ENCODE measurements at regions not wholly inside any gene's neighbourhood (a gene's known extent, or its start where the extent isn't known, plus 50 kb on each side); places are given as distances from the start of the nearest gene placed in this dataset.

DNA sequence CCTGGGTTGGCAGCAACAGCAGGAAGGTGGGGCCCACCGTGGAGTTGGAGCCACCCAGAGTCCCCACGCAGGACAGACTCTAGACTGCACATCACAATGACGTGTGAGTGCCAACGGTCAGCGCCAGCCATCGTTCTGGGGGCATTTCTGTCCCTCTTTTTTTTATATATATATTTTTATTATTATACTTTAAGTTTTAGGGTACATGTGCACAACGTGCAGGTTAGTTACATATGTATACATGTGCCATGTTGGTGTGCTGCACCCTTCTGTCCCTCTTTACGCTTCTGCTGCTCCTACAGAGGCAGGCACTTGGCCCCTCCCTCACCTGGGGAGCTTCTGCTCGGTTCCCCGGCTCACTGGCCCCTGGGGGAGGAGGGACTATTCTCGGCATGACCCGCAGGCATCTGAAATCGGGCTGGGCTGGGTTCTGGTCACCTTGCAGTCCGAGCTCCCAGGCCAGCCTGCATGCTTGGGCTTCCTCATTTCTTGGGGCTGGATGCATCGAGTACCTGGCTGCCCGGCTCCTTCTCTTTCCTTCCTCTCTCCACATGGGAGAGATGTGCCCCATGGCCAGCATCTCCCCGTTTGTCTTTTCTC is 787.4 kb downstream of the TBC1D22A start:
- DNase-seq (ENCODE audit: low read depth) = no peak
- TF ChIP-seq, protein P1, sequence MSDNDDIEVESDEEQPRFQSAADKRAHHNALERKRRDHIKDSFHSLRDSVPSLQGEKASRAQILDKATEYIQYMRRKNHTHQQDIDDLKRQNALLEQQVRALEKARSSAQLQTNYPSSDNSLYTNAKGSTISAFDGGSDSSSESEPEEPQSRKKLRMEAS (IDR thresholded peaks at IDR 0.05; ENCODE audit: low read depth, low read length) = no peak
- TF ChIP-seq MYC (IDR thresholded peaks at IDR 0.05; ENCODE audit: low read depth, low read length) (no peak), POLR2A (IDR thresholded peaks at IDR 0.05; ENCODE audit: extremely low read depth, insufficient read length) (no peak)
- TF ChIP-seq, protein P2, sequence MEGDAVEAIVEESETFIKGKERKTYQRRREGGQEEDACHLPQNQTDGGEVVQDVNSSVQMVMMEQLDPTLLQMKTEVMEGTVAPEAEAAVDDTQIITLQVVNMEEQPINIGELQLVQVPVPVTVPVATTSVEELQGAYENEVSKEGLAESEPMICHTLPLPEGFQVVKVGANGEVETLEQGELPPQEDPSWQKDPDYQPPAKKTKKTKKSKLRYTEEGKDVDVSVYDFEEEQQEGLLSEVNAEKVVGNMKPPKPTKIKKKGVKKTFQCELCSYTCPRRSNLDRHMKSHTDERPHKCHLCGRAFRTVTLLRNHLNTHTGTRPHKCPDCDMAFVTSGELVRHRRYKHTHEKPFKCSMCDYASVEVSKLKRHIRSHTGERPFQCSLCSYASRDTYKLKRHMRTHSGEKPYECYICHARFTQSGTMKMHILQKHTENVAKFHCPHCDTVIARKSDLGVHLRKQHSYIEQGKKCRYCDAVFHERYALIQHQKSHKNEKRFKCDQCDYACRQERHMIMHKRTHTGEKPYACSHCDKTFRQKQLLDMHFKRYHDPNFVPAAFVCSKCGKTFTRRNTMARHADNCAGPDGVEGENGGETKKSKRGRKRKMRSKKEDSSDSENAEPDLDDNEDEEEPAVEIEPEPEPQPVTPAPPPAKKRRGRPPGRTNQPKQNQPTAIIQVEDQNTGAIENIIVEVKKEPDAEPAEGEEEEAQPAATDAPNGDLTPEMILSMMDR (IDR thresholded peaks at IDR 0.05; ENCODE audit: low read depth, low read length) = no peak
- H3K4me3 ChIP-seq (ENCODE audit: low read depth, low read length) = no peak overlapping the region

DNA sequence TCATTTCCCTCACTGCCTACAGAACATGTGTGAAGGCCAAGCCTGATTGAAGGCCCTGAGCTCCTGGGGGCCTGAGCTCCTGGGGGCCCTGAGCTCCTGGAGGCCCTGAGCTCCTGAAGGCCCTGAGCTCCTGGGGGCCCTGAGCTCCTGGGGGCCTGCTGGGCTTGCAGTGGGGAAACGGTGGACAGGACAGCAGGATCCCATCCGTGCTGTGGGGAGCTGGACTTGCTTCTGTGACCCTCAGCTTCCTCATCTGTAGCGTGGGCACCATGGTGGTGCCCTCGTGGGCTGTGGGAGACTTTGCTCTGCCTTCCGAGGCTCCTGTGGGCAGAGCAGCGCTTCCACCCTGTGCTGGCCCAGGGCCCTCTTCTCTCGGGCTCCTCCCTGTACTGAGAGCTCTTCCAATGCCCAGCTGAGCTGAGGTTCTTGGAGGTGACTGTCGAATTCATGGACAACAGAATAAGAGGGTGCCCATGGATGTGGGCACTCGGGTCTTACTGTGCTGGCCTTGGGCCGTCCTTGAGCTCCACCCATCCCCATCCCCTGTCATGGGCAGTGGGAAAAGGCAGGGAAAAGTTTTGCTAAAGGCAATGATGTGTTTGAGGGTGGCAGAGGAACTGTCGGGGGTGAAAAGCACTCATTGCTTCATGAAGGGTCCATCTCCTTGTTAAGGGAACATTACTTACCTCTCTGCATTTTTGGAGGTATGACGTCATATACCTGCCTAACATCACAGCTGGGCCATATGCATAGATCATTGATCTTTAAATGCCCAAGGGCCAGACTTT is 786.7 kb downstream of the TBC1D22A start:
- no peak for TF ChIP-seq POLR2A (IDR thresholded peaks at IDR 0.05; ENCODE audit: extremely low read depth, insufficient read length)
- no peak overlapping the region for H3K4me3 ChIP-seq (ENCODE audit: low read depth, low read length)
- DNase-seq (ENCODE audit: low read depth) = no peak

DNA sequence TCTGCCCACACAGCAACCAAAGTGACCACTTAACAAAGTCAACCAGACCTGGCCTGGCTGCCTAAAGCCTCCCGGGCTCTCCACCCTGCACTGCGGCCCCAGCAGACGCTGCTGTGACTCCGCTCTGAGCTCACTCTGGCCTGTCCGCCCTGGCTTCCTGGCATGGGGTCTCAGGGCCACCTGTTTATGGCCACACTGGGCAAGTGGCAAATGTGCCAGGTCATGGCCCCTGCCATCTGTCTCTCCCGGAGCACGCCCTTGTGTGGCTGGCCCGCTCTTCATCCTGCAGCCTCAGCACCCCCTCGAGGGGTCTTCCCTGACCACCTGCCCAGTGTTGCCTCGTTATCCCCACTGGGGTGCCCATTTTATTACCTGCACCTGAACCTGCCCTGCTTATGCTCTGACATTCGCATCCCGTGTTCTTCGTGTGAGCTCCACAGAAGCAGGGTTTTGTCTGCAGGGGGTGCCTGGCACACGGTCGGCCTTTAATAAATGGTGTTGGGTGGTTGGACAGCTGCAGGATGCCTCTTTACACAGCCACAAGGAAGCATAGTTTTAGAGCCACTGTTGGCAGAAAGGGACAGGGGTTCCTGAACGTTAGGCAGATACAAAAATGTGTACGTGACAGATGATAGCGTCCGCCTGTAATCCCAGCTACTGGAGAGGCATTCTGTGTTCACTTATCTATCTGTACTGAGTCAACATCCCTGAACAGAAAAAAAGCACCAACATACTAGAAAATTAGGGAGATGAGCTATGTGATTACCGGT is 785.6 kb downstream of the TBC1D22A start:
- H3K4me3 ChIP-seq (ENCODE audit: low read depth, low read length) = no peak overlapping the region
- DNase-seq (ENCODE audit: low read depth) = no peak
- TF ChIP-seq, protein P1 (IDR thresholded peaks at IDR 0.05; ENCODE audit: low read depth, low read length) = no peak
- TF ChIP-seq MYC (IDR thresholded peaks at IDR 0.05; ENCODE audit: low read depth, low read length) (no peak), POLR2A (IDR thresholded peaks at IDR 0.05; ENCODE audit: extremely low read depth, insufficient read length) (no peak)
- TF ChIP-seq, protein P2 (IDR thresholded peaks at IDR 0.05; ENCODE audit: low read depth, low read length) = no peak

DNA sequence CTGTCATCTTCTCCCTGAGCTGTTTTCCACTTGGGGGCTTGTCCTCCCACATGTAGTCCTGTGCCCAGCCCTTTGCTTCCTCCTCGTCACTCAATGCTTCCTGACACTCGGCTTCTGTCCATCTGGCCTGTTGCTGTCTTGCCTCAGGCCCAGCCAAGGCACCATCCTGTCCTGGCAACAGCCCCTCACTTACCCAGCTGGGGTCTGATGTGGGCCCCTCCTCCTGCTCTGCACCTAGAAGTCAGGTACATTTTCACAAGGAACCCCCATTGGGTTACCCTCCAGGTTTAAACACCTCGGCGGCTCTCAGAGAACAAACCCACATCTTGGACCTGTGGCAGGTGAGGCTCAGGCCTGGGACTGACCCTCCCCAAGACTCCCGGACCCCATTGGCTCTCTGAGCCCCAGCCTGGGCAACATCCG is 784.8 kb downstream of the TBC1D22A start:
- TF ChIP-seq MYC (IDR thresholded peaks at IDR 0.05; ENCODE audit: low read depth, low read length) = no peak
- TF ChIP-seq, protein P2 (IDR thresholded peaks at IDR 0.05; ENCODE audit: low read depth, low read length) = no peak
- no peak for TF ChIP-seq POLR2A (IDR thresholded peaks at IDR 0.05; ENCODE audit: extremely low read depth, insufficient read length)
- TF ChIP-seq, protein P1 (IDR thresholded peaks at IDR 0.05; ENCODE audit: low read depth, low read length) = no peak
- no peak for DNase-seq (ENCODE audit: low read depth)
- H3K4me3 ChIP-seq (ENCODE audit: low read depth, low read length) = no peak overlapping the region

DNA sequence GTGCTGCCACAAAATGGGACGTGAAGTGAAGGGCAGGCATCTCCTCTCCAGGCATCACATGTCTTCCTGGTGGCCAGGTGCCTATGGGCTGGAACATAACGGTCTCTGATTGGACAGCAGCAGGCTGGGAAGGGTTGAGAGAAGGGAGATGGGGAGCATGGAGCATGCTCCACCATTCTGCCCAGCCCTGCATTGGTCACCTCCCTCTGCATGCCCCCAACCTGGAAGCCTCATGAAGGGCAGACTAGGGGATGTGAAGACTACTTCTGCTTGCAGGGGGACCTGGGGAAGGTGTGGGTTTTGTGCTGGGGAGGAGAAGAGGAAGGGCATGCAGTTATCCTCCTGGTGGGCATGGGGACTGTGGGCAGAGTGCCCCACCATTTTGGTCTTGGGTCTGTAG is 782.2 kb downstream of the TBC1D22A start:
- TF ChIP-seq, protein P1 (IDR thresholded peaks at IDR 0.05; ENCODE audit: low read depth, low read length) = no peak

DNA sequence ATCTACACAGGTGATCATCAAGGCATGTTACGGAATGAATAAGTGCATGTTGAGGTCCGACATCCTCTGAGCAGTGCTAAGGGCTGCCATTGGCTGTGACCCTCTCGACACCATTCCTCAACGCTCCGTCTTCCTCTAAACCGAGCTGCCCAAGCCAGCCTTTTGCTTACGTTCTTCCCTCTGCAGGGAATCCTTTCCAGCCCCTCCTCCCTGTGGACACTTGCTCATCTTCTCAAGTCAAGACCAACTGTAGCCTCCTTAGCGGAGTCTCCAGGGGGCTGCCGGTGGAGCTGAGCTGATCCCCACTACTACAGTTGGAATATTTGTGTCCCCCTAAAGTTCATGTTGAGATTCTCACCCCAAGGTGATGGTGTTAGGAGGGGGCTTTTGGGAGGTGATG is 781.0 kb downstream of the TBC1D22A start:
- H3K4me3 ChIP-seq (ENCODE audit: low read depth, low read length) = no peak overlapping the region
- TF ChIP-seq POLR2A (IDR thresholded peaks at IDR 0.05; ENCODE audit: extremely low read depth, insufficient read length) = no peak
- TF ChIP-seq MYC (IDR thresholded peaks at IDR 0.05; ENCODE audit: low read depth, low read length) = no peak
- TF ChIP-seq, protein P1 (IDR thresholded peaks at IDR 0.05; ENCODE audit: low read depth, low read length) = no peak
- TF ChIP-seq, protein P2 (IDR thresholded peaks at IDR 0.05; ENCODE audit: low read depth, low read length) = no peak
- no peak for DNase-seq (ENCODE audit: low read depth)

More for the DNA sequence above, 782.2 kb downstream of the TBC1D22A start:
- no peak overlapping the region for H3K4me3 ChIP-seq (ENCODE audit: low read depth, low read length)
- no peak for DNase-seq (ENCODE audit: low read depth)

Data from NB4 (cell line).